ENCODE measurements at regions not wholly inside any gene's neighbourhood (a gene's known extent, or its start where the extent isn't known, plus 50 kb on each side); places are given as distances from the start of the nearest gene placed in this dataset.
"Not testable (repeated sequence)": the region's sequence is repeated elsewhere in the genome, so short reads cannot be mapped to it uniquely, and the experiment has no call there.

DNA sequence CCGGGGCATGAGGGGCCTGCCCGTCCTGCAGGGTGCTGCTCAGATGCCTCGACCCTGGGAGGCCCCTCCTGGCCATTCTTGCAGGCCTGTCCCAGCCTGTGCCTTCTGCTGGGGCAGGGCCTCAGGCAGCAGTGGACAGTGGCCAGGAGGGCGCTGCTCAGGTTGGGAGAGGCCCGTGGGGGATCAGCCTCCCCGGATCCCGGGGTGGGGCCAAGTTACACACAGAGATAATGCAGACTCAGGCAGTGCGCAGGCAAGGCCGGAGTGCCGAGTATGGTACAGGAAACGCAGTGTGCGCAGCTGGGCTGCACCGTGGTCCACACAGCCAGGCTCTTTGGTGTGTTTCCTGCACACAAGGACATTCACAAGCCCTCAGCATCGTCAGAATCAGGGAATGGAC lies 147.6 kb downstream of the LAT start:
- not testable (repeated sequence) for H3K27ac ChIP-seq

DNA sequence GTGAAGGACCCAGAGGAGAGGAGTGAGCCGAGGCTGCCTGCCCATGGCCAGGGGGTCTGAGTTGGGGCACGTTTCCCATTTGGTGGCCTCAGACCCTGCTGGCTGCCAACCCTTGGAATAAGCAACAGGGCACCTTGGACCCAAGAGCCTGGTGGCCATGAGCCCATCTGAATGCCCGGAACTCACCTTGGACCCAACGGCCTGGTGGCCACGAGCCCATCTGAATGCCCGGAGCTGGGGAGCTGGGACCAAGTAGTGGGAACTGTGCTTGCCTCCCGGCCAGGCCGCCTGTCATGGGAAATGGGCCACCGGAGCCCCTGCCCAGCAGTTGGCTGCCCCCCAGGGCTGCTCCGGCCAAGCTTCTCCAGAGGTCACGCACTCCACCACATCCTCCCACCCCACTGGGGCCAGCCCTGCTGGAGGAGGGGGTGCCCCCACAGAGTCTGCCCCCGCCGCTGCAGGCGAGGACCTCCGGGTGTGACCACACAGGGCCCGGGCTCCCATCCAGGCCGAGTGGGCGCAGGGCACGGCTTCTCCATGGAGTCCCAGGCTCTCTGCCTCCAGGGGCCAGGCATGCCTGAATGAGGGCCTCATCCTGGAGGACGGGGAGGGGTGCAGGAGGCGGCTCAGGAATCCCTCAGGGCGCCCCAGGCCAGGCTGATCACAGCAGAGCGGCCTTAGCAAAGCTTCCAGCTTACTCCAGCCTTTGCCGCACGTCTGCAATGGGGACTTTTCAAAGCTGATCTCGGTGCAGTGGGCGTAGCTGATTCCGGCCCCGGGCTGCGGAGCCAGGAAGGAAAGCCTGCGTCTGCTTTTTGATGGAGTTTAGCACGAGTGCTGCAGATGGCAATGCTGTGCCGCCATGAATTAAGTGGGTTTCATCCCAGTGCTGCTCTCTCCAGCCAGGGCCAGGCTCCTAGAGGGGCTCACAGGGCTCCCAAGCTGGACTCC lies 146.3 kb downstream of the LAT start:
- H3K36me3 ChIP-seq; intact Hi-C loops (cut with DNase I); H3K4me3 ChIP-seq; H3K9me3 ChIP-seq; H3K27me3 ChIP-seq; H3K4me1 ChIP-seq: not testable (repeated sequence)
- DNase-seq: peak; percentile 63
- 79% methylated on average over 33 of the region's 33 CpGs for WGBS, 2 donors
- H3K27ac ChIP-seq: peak overlapping the region in 3 of 4 donors; percentile 37 to 54 (median 46)

More for the DNA sequence above, 147.6 kb downstream of the LAT start:
- WGBS, 2 donors: 28 to 72% methylated on average over 14 of the region's 14 CpGs
- intact Hi-C loops (cut with DNase I); H3K4me1 ChIP-seq; H3K27me3 ChIP-seq; H3K9me3 ChIP-seq; H3K4me3 ChIP-seq; H3K36me3 ChIP-seq: not testable (repeated sequence)
- peak; percentile 47 for DNase-seq

DNA sequence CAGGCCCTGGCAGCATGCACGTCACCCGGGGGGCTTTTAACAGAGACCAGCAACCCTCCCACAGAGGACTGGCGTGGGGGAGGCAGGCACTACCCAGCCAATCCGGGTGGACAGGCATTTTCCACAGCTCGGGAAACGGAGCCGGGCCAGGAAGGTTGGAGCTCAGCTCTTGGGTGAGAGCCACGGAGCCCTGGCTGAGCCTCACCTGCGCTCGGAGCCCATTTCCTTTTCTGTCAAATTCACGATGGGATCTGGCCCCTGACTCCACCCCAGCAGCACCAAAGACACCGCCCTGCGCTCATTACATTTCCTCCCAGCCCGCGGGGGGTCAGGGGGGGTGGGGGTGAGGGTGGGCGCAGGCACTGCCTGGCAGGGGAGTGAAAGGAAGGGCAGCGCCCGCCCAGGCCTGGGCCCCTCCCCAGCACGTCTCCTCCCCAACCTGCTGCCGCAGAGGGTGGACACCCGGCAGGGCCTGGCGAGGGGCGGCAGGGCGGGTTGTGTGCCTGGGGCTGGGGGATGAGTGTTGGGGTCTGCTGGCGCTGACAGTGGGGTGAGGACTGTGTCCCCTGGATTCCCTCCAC lies 145.4 kb downstream of the LAT start:
- intact Hi-C loops (cut with DNase I); H3K27me3 ChIP-seq; H3K4me1 ChIP-seq; H3K4me3 ChIP-seq; H3K9me3 ChIP-seq; H3K36me3 ChIP-seq: not testable (repeated sequence)
- peak; percentile 65 for DNase-seq
- H3K27ac ChIP-seq: peak overlapping the region; percentile 26 to 55 (median 42)
- 91 to 92% methylated on average over 25 of the region's 25 CpGs for WGBS, 2 donors

DNA sequence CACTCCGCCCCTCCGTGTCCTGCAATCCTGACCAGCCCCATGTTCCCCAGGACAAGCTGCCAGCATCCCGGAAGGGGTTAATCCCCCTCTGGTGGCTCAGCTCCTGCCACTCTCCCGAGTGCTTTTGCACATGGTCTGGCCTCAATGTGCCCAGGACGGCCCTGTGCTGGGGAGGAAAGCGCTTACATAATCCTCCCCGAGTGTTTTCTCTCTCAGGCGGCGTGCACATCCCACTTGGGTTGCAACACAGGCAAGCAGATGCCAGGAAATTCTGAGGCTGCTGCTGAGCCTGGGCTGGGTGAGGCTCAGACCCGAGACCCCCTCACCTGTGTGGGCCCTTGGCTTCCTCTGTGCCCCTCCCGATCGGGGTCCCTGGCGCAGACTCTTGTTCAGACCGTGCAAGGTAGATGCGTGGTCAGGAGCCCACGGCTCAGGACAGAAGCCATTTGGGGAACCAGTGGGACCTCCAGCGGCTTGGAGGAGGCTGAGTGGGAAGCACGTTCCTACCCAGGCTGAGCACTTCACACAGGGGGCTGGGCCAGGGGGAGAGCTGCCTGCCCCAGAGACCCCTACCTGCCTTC lies 144.7 kb downstream of the LAT start:
- peak in 1 of 4 donors; percentile 15 for TF ChIP-seq POLR2AphosphoS5 (IDR thresholded peaks at IDR 0.05)
- H3K4me3 ChIP-seq; intact Hi-C loops (cut with DNase I); H3K4me1 ChIP-seq; H3K9me3 ChIP-seq; H3K27me3 ChIP-seq; H3K36me3 ChIP-seq: not testable (repeated sequence)
- H3K27ac ChIP-seq: peak overlapping the region; percentile 26 to 55 (median 42)
- peak; percentile 85 for DNase-seq
- 83 to 86% methylated on average over 18 of the region's 18 CpGs for WGBS, 2 donors

DNA sequence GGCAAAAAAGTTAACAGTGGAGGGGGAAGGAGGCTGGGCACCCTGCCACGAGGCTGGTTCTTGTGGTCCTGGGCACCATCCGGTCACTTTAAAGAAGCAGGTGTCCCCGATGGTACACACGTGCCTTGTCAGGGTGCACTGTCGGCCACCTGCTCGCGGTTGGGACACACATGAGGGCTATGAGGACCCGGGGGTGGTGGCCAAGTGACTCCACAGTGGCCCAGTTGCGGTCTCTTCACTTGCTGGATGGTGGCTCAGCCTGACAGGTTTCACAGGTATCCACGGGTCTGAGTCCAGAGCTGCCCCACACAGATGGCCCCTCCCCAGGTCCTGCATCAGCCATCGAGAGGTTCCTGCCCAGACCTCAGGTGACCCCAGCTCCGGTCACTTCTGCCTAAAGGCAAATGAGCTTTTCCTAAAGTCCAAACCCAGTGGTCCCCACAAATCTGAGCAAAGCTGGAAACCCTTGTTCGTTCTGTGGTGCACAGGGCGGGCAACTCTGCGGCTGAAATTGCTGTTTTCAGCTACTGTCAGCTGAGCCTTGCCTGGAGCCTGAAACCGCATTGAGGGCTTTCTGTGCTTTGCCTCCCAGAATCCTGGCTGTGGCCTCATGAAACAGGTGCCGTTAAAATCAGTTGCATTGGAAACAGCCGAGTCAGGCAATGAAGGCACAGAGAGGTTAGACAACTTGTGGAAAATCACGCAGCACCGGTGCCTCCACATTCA lies 144.0 kb downstream of the LAT start:
- DNase-seq: peak; percentile 60
- intact Hi-C loops (cut with DNase I); H3K27me3 ChIP-seq; H3K4me3 ChIP-seq; H3K36me3 ChIP-seq; H3K9me3 ChIP-seq; H3K4me1 ChIP-seq: not testable (repeated sequence)
- WGBS, 2 donors: 81 to 84% methylated on average over 20 of the region's 20 CpGs
- peak overlapping the region in 1 of 4 donors; percentile 54 for H3K27ac ChIP-seq

DNA sequence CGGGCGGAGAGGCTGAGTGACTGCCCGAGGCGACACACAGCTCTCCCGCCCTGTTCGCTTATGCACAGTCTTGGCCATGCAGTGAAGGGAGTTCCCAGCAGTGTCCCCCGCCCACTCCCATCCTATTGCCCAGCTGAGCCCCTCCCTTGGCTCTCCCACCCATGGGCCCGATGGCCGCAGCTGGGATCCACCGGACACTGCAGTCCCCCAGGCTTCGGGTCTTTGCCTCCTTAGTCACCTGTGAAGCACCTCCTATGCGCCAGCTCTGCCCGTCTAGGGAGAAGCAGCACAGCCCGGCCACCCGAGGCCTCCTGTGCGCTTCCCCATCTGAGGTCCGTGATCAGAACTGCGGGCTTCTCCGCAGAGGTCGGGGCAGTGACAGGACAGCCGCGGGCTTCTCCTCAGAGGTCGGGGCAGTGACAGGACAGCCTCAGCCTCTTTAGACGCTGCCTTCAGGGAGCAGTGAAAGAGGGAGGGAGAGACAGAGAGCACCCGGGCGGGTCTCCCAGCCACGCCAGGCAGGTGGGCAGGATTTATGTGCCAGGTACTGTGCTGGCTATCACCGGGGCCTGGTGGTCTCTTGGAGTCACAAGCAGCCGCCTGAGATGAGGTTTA lies 143.1 kb downstream of the LAT start:
- intact Hi-C loops (cut with DNase I); H3K4me3 ChIP-seq; H3K27ac ChIP-seq; H3K27me3 ChIP-seq; H3K36me3 ChIP-seq; H3K4me1 ChIP-seq; H3K9me3 ChIP-seq: not testable (repeated sequence)
- 80 to 85% methylated on average over 29 of the region's 29 CpGs for WGBS, 2 donors
- DNase-seq: peak; percentile 56

DNA sequence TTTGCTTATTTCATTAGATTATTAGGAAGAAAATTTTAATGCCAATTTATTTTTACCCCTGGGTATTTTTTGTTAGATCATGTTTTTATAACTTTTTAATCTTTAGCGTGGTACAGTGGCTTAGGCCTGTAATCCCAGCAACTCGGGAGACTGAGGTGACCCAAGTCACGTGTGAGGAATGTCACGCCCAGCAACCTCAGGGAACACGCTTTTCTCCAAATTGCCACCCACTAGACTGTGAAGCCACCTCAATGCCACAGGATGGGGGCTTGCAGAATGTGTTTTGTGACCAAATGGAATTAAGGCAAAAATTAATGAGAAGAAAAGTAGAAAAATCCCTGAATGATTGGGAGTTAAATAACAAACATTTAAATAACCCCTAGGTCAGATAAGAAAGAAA lies 141.8 kb downstream of the LAT start:
- intact Hi-C loops (cut with DNase I): no loop called here
- H3K36me3 ChIP-seq: no peaks in the 10 kb centered on the region
- H3K4me1 ChIP-seq: peaks cover 0 to 9% (median 7%) of the 10 kb centered on the region in 4 donors
- 50 to 61% methylated on average over 5 of the region's 5 CpGs for WGBS, 2 donors
- no peaks in the 10 kb centered on the region for H3K9me3 ChIP-seq
- H3K4me3 ChIP-seq: no peak overlapping the region
- H3K27me3 ChIP-seq: no peaks in the 10 kb centered on the region
- no peak overlapping the region for H3K27ac ChIP-seq
- no peak for DNase-seq
- no peak for TF ChIP-seq POLR2A (IDR thresholded peaks at IDR 0.05)
- TF ChIP-seq, protein P1, sequence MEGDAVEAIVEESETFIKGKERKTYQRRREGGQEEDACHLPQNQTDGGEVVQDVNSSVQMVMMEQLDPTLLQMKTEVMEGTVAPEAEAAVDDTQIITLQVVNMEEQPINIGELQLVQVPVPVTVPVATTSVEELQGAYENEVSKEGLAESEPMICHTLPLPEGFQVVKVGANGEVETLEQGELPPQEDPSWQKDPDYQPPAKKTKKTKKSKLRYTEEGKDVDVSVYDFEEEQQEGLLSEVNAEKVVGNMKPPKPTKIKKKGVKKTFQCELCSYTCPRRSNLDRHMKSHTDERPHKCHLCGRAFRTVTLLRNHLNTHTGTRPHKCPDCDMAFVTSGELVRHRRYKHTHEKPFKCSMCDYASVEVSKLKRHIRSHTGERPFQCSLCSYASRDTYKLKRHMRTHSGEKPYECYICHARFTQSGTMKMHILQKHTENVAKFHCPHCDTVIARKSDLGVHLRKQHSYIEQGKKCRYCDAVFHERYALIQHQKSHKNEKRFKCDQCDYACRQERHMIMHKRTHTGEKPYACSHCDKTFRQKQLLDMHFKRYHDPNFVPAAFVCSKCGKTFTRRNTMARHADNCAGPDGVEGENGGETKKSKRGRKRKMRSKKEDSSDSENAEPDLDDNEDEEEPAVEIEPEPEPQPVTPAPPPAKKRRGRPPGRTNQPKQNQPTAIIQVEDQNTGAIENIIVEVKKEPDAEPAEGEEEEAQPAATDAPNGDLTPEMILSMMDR (IDR thresholded peaks at IDR 0.05): no peak
- no peak for TF ChIP-seq POLR2AphosphoS5 (IDR thresholded peaks at IDR 0.05)
- no peak for TF ChIP-seq EP300 (IDR thresholded peaks at IDR 0.05)

Measured in sigmoid colon (tissue), 6 donors.